GM12878 (cell line): ENCODE measurements at regions not wholly inside any gene's neighbourhood (a gene's known extent, or its start where the extent isn't known, plus 50 kb on each side); places are given as distances from the start of the nearest gene placed in this dataset.

Experiments used
- ATAC-seq: fragments of 200-7000 bp; cut with Tn5 transposase; 3 replicates; pipeline ENCODE4 v1.9.1; 2020; ENCODE audit warnings: mild to moderate bottlenecking, moderate library complexity
- BruUV-seq: library from RNA; stranded (reverse); fragments of 400-500 nt; replicated peaks from 2 replicates; lab custom pipeline; 2021; lab: Mats Ljungman, UMichigan
- CTCF ChIA-PET: fragments of 300-600 bp; sonication (Branson Sonifier 250); formaldehyde crosslinking; extraction: SDS; loops from one replicate; lab custom pipeline; 2021; ENCODE audit warnings: inconsistent platforms; lab: Yijun Ruan, JAX
- POLR2A ChIA-PET: fragments of 350-600 bp; formaldehyde crosslinking; extraction: SDS; loops from one replicate; lab custom pipeline; 2021; ENCODE audit warnings: inconsistent platforms; lab: Charles Lee
- RAD21 ChIA-PET: fragments of 300-600 bp; sonication (Branson Sonifier 250); formaldehyde crosslinking; loops from one replicate; lab custom pipeline; 2023; ENCODE audit warnings: antibody characterized with exemption; ENCODE audit not compliant: unreplicated experiment; lab: Charles Lee
- SMC1A ChIA-PET: fragments of 300-600 bp; sonication (Branson Sonifier 250); formaldehyde crosslinking; loops from one replicate; lab custom pipeline; 2023; ENCODE audit not compliant: unreplicated experiment, uncharacterized antibody; lab: Charles Lee
- DNase-seq: peaks from one replicate; pipeline ENCODE4 v3.0.0-alpha.2; 2011; ENCODE audit warnings: low read depth, low spot score
- FAIRE-seq: peaks from 3 replicates; lab custom pipeline; 2011; peaks lifted over from hg19 to GRCh38; lab: Jason Lieb, UNC
- H2AFZ ChIP-seq: 2 replicates; pipeline ENCODE4 v1.6.0; 2011; ENCODE audit warnings: low read depth, low read length, control low read depth; ENCODE audit not compliant: control insufficient read depth
- H3K27ac ChIP-seq: 2 replicates; pipeline ENCODE4 v1.5.1; 2011; ENCODE audit warnings: control low read depth; ENCODE audit not compliant: control insufficient read depth, insufficient read depth
- H3K27me3 ChIP-seq, 2 experiments: replicated peaks in 1 of 2; 2 replicates each; pipeline versions ENCODE4 v1.6.0 to v1.6.1; 2011; ENCODE audit warnings: low read length in 1 of 2; ENCODE audit not compliant: control insufficient read depth in 2 of 2, insufficient read depth in 2 of 2
- H3K36me3 ChIP-seq, 2 experiments: 2 replicates each; pipeline ENCODE4 v1.5.1; 2011; ENCODE audit warnings: low read length in 1 of 2; ENCODE audit not compliant: control insufficient read depth in 2 of 2, insufficient read depth in 2 of 2
- H3K4me1 ChIP-seq: 2 replicates; pipeline ENCODE4 v1.6.1; 2011; ENCODE audit warnings: mild to moderate bottlenecking, low read length, moderate library complexity, mixed read lengths; ENCODE audit not compliant: control insufficient read depth, insufficient read depth
- H3K4me2 ChIP-seq: 2 replicates; pipeline ENCODE4 v1.6.0; 2011; ENCODE audit warnings: control low read depth; ENCODE audit not compliant: control insufficient read depth, insufficient read depth
- H3K4me3 ChIP-seq: fragments of 200-600 bp; sonication (generic); 2 replicates; pipeline ENCODE4 v1.5.1; 2016
- H3K79me2 ChIP-seq: 2 replicates; pipeline ENCODE4 v1.6.0; 2011; ENCODE audit warnings: low read length; ENCODE audit not compliant: control insufficient read depth, insufficient read depth
- H3K9ac ChIP-seq: 2 replicates; pipeline ENCODE4 v1.8.0; 2011; ENCODE audit warnings: low read length, control low read depth, mixed read lengths; ENCODE audit not compliant: control insufficient read depth, insufficient read depth
- H3K9me3 ChIP-seq: replicated peaks from 3 replicates; pipeline ENCODE4 v1.5.1; 2011; ENCODE audit warnings: mild to moderate bottlenecking, low read length; ENCODE audit not compliant: control insufficient read depth, insufficient read depth
- H4K20me1 ChIP-seq: 2 replicates; pipeline ENCODE4 v1.6.0; 2011; ENCODE audit not compliant: control insufficient read depth, insufficient read depth
- CUX1 ChIP-seq: IDR thresholded peaks from 2 replicates; pipeline ENCODE4 v1.6.1; 2012; ENCODE audit warnings: improper control_type of control experiment, low read depth, low read length; ENCODE audit not compliant: insufficient replicate concordance
- E2F4 ChIP-seq: IDR thresholded peaks from 2 replicates; pipeline ENCODE4 v1.6.1; 2012; ENCODE audit warnings: low read depth, low read length, improper control_type of control experiment
- IRF5 ChIP-seq: fragments of 450-650 bp; IDR thresholded peaks from 2 replicates; pipeline ENCODE4 v1.6.1; 2017; ENCODE audit warnings: borderline replicate concordance
- JUNB ChIP-seq: IDR thresholded peaks from 2 replicates; pipeline ENCODE4 v1.6.1; 2016; ENCODE audit warnings: antibody characterized with exemption, mild to moderate bottlenecking
- MAX ChIP-seq: IDR thresholded peaks from 2 replicates; pipeline ENCODE4 v1.6.1; 2012; ENCODE audit warnings: low read depth, low read length, improper control_type of control experiment
- NFYB ChIP-seq: IDR thresholded peaks from 2 replicates; pipeline ENCODE4 v1.6.1; 2011; ENCODE audit warnings: low read depth, mild to moderate bottlenecking, low read length, improper control_type of control experiment, moderate library complexity; ENCODE audit not compliant: insufficient read depth
- NR2F1 ChIP-seq: fragments of 450-650 bp; conservative IDR thresholded peaks from 2 replicates; pipeline ENCODE4 v1.6.1; 2017; ENCODE audit warnings: mild to moderate bottlenecking
- RCOR1 ChIP-seq: conservative IDR thresholded peaks from 2 replicates; pipeline ENCODE4 v1.6.1; 2012; ENCODE audit warnings: low read depth, low read length, improper control_type of control experiment
- RFX5 ChIP-seq: IDR thresholded peaks from 2 replicates; pipeline ENCODE4 v1.6.1; 2011; ENCODE audit warnings: low read depth, low read length, improper control_type of control experiment
- SKIL ChIP-seq: fragments of 450-650 bp; IDR thresholded peaks from 2 replicates; pipeline ENCODE4 v1.6.1; 2017; ENCODE audit warnings: mild to moderate bottlenecking, low read depth, inconsistent platforms; ENCODE audit not compliant: poor library complexity, severe bottlenecking
- ZBED1 ChIP-seq: IDR thresholded peaks from 2 replicates; pipeline ENCODE4 v1.6.1; 2016; ENCODE audit warnings: borderline replicate concordance
- ZNF622 ChIP-seq: fragments of 450-650 bp; IDR thresholded peaks from 2 replicates; pipeline ENCODE4 v1.6.1; 2017; ENCODE audit warnings: mild to moderate bottlenecking, inconsistent platforms
- in situ Hi-C: fragments of 300-500 bp; cut with MboI; formaldehyde crosslinking; loops from 9 replicates; pipeline ENCODE4 v1.14.3; 2018; ENCODE audit warnings: mixed read lengths
- intact Hi-C: fragments of 100-400 bp; cut with micrococcal nuclease; formaldehyde crosslinking; loops from one replicate; pipeline ENCODE4 v1.14.2; 2022; ENCODE audit not compliant: unreplicated experiment

GRCh38 chr4:53935780-53936179 is 128.6 kb downstream of the CHIC2 start:
- H3K27me3 ChIP-seq: no peaks in the 10 kb centered on the region
- no TSS peak for BruUV-seq
- no peaks in the 10 kb centered on the region for H3K9me3 ChIP-seq
- no peaks in the 10 kb centered on the region for H4K20me1 ChIP-seq
- ATAC-seq (no peak), DNase-seq (no peak), FAIRE-seq (no peak)
- H3K4me3 ChIP-seq: no peak overlapping the region
- no peak overlapping the region for H3K27ac ChIP-seq
- ChIA-PET POLR2A (no interaction called here), RAD21 (no interaction called here), CTCF (interaction anchor here (0.8 to 9.6 kb wide), 3 partner anchors 27 to 281 kb away, joined by 3 to 130 read pairs (median 3); no protein-coding TSS in a partner anchor), SMC1A (interaction anchor here (1.1 kb wide), 1 partner anchor 119 kb away, joined by 3 read pairs; no protein-coding TSS in a partner anchor)
- no peak overlapping the region for H3K4me2 ChIP-seq
- intact Hi-C loops (no loop called here), in situ Hi-C loops (no loop called here)
- H3K9ac ChIP-seq: no peak overlapping the region
- no peaks in the 10 kb centered on the region for H3K4me1 ChIP-seq
- no peaks in the 10 kb centered on the region for H3K36me3 ChIP-seq
- H2AFZ ChIP-seq: no peak overlapping the region
- H3K79me2 ChIP-seq: no peaks in the 10 kb centered on the region
- TF ChIP-seq ZNF622 (no peak), RFX5 (no peak), CUX1 (no peak), ZBED1 (no peak), JUNB (no peak), NFYB (no peak), IRF5 (no peak), NR2F1 (no peak), E2F4 (no peak), RCOR1 (no peak), SKIL (no peak), MAX (no peak)
